Effector memory CD8-positive, alpha-beta T cell (primary cell): ENCODE measurements at regions not wholly inside any gene's neighbourhood (a gene's known extent, or its start where the extent isn't known, plus 50 kb on each side); places are given as distances from the start of the nearest gene placed in this dataset.

Source experiments
- ATAC-seq: fragments of 150-1000 bp; cut with Tn5 transposase; replicated peaks from 2 replicates; pipeline ENCODE4 v1.10.0; 2021; ENCODE audit warnings: mild to moderate bottlenecking, moderate library complexity
- DNase-seq, 3 experiments: peaks; one replicate each; pipeline ENCODE4 v3.0.0; 2021
- H3K27ac Mint-ChIP-seq, 2 donors: one replicate each; pipeline ENCODE4 v1.8.0; 2022; ENCODE audit warnings: mild to moderate bottlenecking in 2 of 2, mixed read lengths in 2 of 2, moderate library complexity in 2 of 2
- H3K27me3 Mint-ChIP-seq, 2 donors: one replicate each; pipeline ENCODE4 v1.8.0; 2022; ENCODE audit warnings: mixed read lengths in 2 of 2
- H3K36me3 Mint-ChIP-seq: one replicate; pipeline ENCODE4 v1.8.0; 2022; ENCODE audit warnings: mild to moderate bottlenecking, moderate library complexity, mixed read lengths; ENCODE audit not compliant: insufficient read depth
- H3K4me1 Mint-ChIP-seq, 2 donors: one replicate each; pipeline ENCODE4 v1.8.0; 2022; ENCODE audit warnings: low read depth in 2 of 2, mixed read lengths in 2 of 2
- H3K4me3 Mint-ChIP-seq, 2 donors: one replicate each; pipeline ENCODE4 v1.8.0; 2022; ENCODE audit warnings: mild to moderate bottlenecking in 2 of 2, mixed read lengths in 2 of 2, moderate library complexity in 2 of 2
- H3K9me3 Mint-ChIP-seq, 2 donors: one replicate each; pipeline ENCODE4 v1.8.0; 2022; ENCODE audit warnings: mixed read lengths in 2 of 2

GRCh38 chr2:4358837-4359236, 655.5 kb downstream of the DCDC2C start:
- Mint-ChIP-seq H3K4me3 (no peak overlapping the region), H3K27ac (no peak overlapping the region), H3K36me3 (no peaks in the 10 kb centered on the region), H3K27me3 (no peaks in the 10 kb centered on the region), H3K4me1 (no peaks in the 10 kb centered on the region), H3K9me3 (peaks cover 5 to 9% of the 10 kb centered on the region in 2 donors)
- DNase-seq (no peak), ATAC-seq (no peak)

- DNase-seq (no peak), ATAC-seq (no peak)
- H3K27me3 Mint-ChIP-seq = no peaks in the 10 kb centered on the region
- H3K36me3 Mint-ChIP-seq = no peaks in the 10 kb centered on the region
- H3K9me3 Mint-ChIP-seq = peaks cover 4 to 13% of the 10 kb centered on the region in 2 donors
- no peak overlapping the region for H3K27ac Mint-ChIP-seq
- no peak overlapping the region for H3K4me3 Mint-ChIP-seq
- H3K4me1 Mint-ChIP-seq = no peaks in the 10 kb centered on the region
Observed at GRCh38 chr2:4368907-4369306, 665.5 kb downstream of the DCDC2C start.

GRCh38 chr2:4369826-4370419, 666.5 kb downstream of the DCDC2C start:
- Mint-ChIP-seq H3K27ac (no peak overlapping the region), H3K27me3 (no peaks in the 10 kb centered on the region), H3K36me3 (no peaks in the 10 kb centered on the region), H3K9me3 (peaks cover 4 to 13% of the 10 kb centered on the region in 2 donors), H3K4me1 (no peaks in the 10 kb centered on the region), H3K4me3 (no peak overlapping the region)
- ATAC-seq (no peak), DNase-seq (no peak)

GRCh38 chr2:4370422-4371090, 667.2 kb downstream of the DCDC2C start:
- Mint-ChIP-seq H3K36me3 (no peaks in the 10 kb centered on the region), H3K4me3 (no peak overlapping the region), H3K27ac (no peak overlapping the region), H3K27me3 (no peaks in the 10 kb centered on the region), H3K9me3 (peaks cover 4 to 13% of the 10 kb centered on the region in 2 donors), H3K4me1 (no peaks in the 10 kb centered on the region)
- ATAC-seq (no peak), DNase-seq (no peak)

- no peaks in the 10 kb centered on the region for H3K4me1 Mint-ChIP-seq
- no peak for DNase-seq
- no peaks in the 10 kb centered on the region for H3K36me3 Mint-ChIP-seq
- H3K4me3 Mint-ChIP-seq = no peak overlapping the region
- H3K27me3 Mint-ChIP-seq = no peaks in the 10 kb centered on the region
- no peak for ATAC-seq
- H3K27ac Mint-ChIP-seq = no peak overlapping the region
- peaks cover 10 to 15% of the 10 kb centered on the region in 2 donors for H3K9me3 Mint-ChIP-seq
Observed at GRCh38 chr2:4381049-4381448, 677.7 kb downstream of the DCDC2C start.

GRCh38 chr2:4381773-4382172, 678.4 kb downstream of the DCDC2C start:
- H3K4me1 Mint-ChIP-seq = no peaks in the 10 kb centered on the region
- no peak overlapping the region for H3K4me3 Mint-ChIP-seq
- no peak overlapping the region for H3K27ac Mint-ChIP-seq
- peaks cover 8 to 17% of the 10 kb centered on the region in 2 donors for H3K9me3 Mint-ChIP-seq
- DNase-seq = no peak
- no peaks in the 10 kb centered on the region for H3K36me3 Mint-ChIP-seq
- no peak for ATAC-seq
- no peaks in the 10 kb centered on the region for H3K27me3 Mint-ChIP-seq

GRCh38 chr2:4391013-4391412, 687.6 kb downstream of the DCDC2C start:
- ATAC-seq (no peak), DNase-seq (no peak)
- no peak overlapping the region for H3K27ac Mint-ChIP-seq
- H3K4me3 Mint-ChIP-seq = no peak overlapping the region
- no peaks in the 10 kb centered on the region for H3K27me3 Mint-ChIP-seq
- no peaks in the 10 kb centered on the region for H3K4me1 Mint-ChIP-seq
- H3K36me3 Mint-ChIP-seq = no peaks in the 10 kb centered on the region
- H3K9me3 Mint-ChIP-seq = peaks cover 10 to 38% of the 10 kb centered on the region in 2 donors

- H3K27me3 Mint-ChIP-seq = no peaks in the 10 kb centered on the region
- no peak overlapping the region for H3K4me3 Mint-ChIP-seq
- ATAC-seq (no peak), DNase-seq (no peak)
- peaks cover 10 to 14% of the 10 kb centered on the region in 2 donors for H3K9me3 Mint-ChIP-seq
- no peak overlapping the region for H3K27ac Mint-ChIP-seq
- H3K36me3 Mint-ChIP-seq = no peaks in the 10 kb centered on the region
- H3K4me1 Mint-ChIP-seq = no peaks in the 10 kb centered on the region
Observed at GRCh38 chr2:4404363-4404762, 701.0 kb downstream of the DCDC2C start.

- Mint-ChIP-seq H3K36me3 (no peaks in the 10 kb centered on the region), H3K4me3 (no peak overlapping the region), H3K9me3 (peaks cover 14 to 25% of the 10 kb centered on the region in 2 donors), H3K27ac (no peak overlapping the region), H3K4me1 (no peaks in the 10 kb centered on the region), H3K27me3 (no peaks in the 10 kb centered on the region)
- DNase-seq (no peak), ATAC-seq (no peak)
Observed at GRCh38 chr2:4408321-4408720, 704.9 kb downstream of the DCDC2C start.

- DNase-seq = no peak
- Mint-ChIP-seq H3K4me3 (no peak overlapping the region), H3K27ac (no peak overlapping the region), H3K4me1 (no peaks in the 10 kb centered on the region), H3K9me3 (peaks cover 11 to 18% of the 10 kb centered on the region in 2 donors), H3K36me3 (no peaks in the 10 kb centered on the region), H3K27me3 (no peaks in the 10 kb centered on the region)
- no peak for ATAC-seq
Observed at GRCh38 chr2:4412637-4413187, 709.3 kb downstream of the DCDC2C start.

GRCh38 chr2:4415171-4415570, 711.8 kb downstream of the DCDC2C start:
- no peaks in the 10 kb centered on the region for H3K36me3 Mint-ChIP-seq
- H3K9me3 Mint-ChIP-seq = peaks cover 13 to 27% of the 10 kb centered on the region in 2 donors
- no peak overlapping the region for H3K27ac Mint-ChIP-seq
- no peak for DNase-seq
- H3K4me3 Mint-ChIP-seq = no peak overlapping the region
- no peaks in the 10 kb centered on the region for H3K27me3 Mint-ChIP-seq
- ATAC-seq = no peak
- no peaks in the 10 kb centered on the region for H3K4me1 Mint-ChIP-seq

- no peak overlapping the region for H3K4me3 Mint-ChIP-seq
- DNase-seq = no peak
- H3K27ac Mint-ChIP-seq = no peak overlapping the region
- no peak for ATAC-seq
- H3K4me1 Mint-ChIP-seq = no peaks in the 10 kb centered on the region
- H3K9me3 Mint-ChIP-seq = peaks cover 13 to 27% of the 10 kb centered on the region in 2 donors
- no peaks in the 10 kb centered on the region for H3K36me3 Mint-ChIP-seq
- no peaks in the 10 kb centered on the region for H3K27me3 Mint-ChIP-seq
Observed at GRCh38 chr2:4415810-4416413, 712.5 kb downstream of the DCDC2C start.

GRCh38 chr2:4416431-4416830, 713.1 kb downstream of the DCDC2C start:
- Mint-ChIP-seq H3K27me3 (no peaks in the 10 kb centered on the region), H3K36me3 (no peaks in the 10 kb centered on the region), H3K27ac (no peak overlapping the region), H3K4me3 (no peak overlapping the region), H3K4me1 (no peaks in the 10 kb centered on the region), H3K9me3 (peaks cover 13 to 30% of the 10 kb centered on the region in 2 donors)
- no peak for DNase-seq
- ATAC-seq = no peak

- Mint-ChIP-seq H3K27ac (no peak overlapping the region), H3K4me1 (no peaks in the 10 kb centered on the region), H3K4me3 (no peak overlapping the region)
Observed at GRCh38 chr2:4417771-4418170, 714.4 kb downstream of the DCDC2C start.

More at GRCh38 chr2:4417771-4418170, 714.4 kb downstream of the DCDC2C start:
- no peaks in the 10 kb centered on the region for H3K36me3 Mint-ChIP-seq
- no peak for DNase-seq
- H3K9me3 Mint-ChIP-seq = peaks cover 13 to 37% of the 10 kb centered on the region in 2 donors
- ATAC-seq = no peak
- H3K27me3 Mint-ChIP-seq = no peaks in the 10 kb centered on the region
